ENCODE measurements at regions not wholly inside any gene's neighbourhood (a gene's known extent, or its start where the extent isn't known, plus 50 kb on each side); places are given as distances from the start of the nearest gene placed in this dataset.
"Not testable (repeated sequence)": the region's sequence is repeated elsewhere in the genome, so short reads cannot be mapped to it uniquely, and the experiment has no call there.

DNA sequence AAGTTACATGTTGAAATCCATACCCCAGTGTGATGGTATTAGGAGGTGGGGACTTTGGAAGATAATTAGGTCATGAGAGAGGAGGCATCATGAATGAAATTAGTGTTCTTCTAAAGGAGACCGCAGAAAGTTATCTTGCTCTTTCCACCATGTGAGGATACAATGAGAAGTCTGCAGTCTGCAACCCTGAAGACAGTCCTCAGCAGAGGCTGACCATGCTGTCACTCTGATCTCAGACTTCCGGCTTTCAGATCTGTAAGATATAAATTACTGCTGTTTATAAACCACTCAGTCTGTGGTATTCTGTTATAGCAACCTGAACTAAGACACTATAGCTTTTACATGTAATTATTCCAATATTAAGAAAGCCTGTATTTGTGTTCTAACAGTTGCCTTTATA lies 116.7 kb upstream of the CES5A start:
- no peak overlapping the region for H3K4me3 ChIP-seq (replicated peaks in 1 of 2; ENCODE audit: low read depth in 2 of 2, low read length in 2 of 2)
- TF ChIP-seq, protein P1, sequence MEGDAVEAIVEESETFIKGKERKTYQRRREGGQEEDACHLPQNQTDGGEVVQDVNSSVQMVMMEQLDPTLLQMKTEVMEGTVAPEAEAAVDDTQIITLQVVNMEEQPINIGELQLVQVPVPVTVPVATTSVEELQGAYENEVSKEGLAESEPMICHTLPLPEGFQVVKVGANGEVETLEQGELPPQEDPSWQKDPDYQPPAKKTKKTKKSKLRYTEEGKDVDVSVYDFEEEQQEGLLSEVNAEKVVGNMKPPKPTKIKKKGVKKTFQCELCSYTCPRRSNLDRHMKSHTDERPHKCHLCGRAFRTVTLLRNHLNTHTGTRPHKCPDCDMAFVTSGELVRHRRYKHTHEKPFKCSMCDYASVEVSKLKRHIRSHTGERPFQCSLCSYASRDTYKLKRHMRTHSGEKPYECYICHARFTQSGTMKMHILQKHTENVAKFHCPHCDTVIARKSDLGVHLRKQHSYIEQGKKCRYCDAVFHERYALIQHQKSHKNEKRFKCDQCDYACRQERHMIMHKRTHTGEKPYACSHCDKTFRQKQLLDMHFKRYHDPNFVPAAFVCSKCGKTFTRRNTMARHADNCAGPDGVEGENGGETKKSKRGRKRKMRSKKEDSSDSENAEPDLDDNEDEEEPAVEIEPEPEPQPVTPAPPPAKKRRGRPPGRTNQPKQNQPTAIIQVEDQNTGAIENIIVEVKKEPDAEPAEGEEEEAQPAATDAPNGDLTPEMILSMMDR (IDR thresholded peaks at IDR 0.05; ENCODE audit: low read depth, low read length): no peak
- DNase-seq (ENCODE audit: low read depth in 2 of 2): no peak

GRCh38 chr16:55989569-55989907 lies 114.4 kb upstream of the CES5A start:
- no peak for DNase-seq (ENCODE audit: low read depth in 2 of 2)
- no peak overlapping the region for H3K4me3 ChIP-seq (replicated peaks in 1 of 2; ENCODE audit: low read depth in 2 of 2, low read length in 2 of 2)
- TF ChIP-seq, protein P1 (IDR thresholded peaks at IDR 0.05; ENCODE audit: low read depth, low read length): no peak

DNA sequence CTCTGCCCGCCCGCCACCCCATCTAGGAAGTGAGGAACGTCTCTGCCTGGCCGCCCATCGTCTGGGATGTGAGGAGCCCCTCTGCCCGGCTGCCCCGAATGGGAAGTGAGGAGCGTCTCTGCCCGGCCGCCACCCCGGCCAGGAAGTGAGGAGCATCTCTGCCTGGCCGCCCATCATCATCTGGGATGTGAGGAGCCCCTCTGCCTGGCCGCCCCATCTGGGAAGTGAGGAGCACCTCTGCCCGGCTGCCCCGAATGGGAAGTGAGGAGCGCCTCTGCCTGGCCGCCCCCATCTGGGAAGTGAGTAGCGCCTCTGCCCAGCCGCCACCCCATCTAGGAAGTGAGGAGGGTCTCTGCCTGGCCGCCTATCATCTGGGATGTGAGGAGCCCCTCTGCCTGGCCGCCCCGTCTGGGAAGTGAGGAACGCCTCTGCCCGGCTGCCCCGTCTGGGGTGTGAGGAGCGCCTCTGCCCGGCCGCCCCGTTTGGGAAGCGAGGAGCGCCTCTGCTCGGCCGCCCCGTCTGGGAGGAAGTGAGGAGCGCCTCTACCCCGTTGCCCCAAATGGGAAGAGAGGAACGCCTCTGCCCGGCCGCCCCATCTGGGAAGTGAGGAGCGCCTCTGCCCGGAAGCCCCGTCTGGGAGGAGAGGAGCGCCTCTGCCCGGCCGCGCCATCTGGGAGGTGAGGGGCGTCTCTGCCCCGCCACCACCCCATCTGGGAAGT lies 113.8 kb upstream of the CES5A start:
- H3K4me3 ChIP-seq (replicated peaks in 1 of 2; ENCODE audit: low read depth in 2 of 2, low read length in 2 of 2); DNase-seq (ENCODE audit: low read depth in 2 of 2): not testable (repeated sequence)

DNA sequence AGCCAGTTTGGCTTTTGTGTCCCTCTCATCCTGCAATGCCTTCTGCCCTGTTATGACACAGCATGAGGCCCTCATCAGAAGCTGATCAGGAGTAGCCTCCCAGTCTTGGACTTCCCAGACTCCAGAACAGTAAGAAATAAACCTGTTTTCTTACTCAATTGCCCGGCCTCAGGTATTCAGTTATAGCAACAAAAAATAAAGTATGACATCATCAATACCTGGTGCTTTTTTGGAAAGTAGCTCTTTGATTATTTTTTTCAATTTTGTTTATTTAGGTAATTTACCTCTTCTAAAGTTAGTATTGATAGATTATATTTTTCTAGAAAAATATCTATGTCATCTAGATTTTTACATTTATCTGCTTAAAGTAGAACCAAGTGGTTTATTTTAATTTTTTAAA lies 112.8 kb upstream of the CES5A start:
- DNase-seq (ENCODE audit: low read depth in 2 of 2): no peak
- H3K4me3 ChIP-seq (replicated peaks in 1 of 2; ENCODE audit: low read depth in 2 of 2, low read length in 2 of 2): no peak overlapping the region
- TF ChIP-seq, protein P1 (IDR thresholded peaks at IDR 0.05; ENCODE audit: low read depth, low read length): no peak

DNA sequence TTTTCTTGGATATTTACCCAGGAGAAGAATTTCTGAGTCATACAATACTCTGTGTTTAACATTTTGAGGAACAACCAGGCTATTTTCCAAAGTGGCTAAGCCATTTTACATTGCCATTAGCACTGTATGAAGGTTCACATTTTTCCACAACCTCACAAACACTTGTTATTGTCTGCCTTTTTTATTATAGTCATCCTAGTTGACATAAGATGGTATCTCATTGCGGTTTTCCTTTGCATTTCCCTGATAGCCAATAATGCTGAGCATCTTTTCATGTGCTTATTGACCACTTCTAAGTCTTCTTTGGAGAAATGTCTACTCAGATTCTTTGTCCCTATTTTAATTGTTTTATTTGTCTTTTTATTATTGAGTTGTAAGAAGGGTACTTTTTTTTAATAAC lies 107.4 kb upstream of the CES5A start:
- DNase-seq (ENCODE audit: low read depth in 2 of 2): no peak
- TF ChIP-seq, protein P1 (IDR thresholded peaks at IDR 0.05; ENCODE audit: low read depth, low read length): no peak
- H3K4me3 ChIP-seq (replicated peaks in 1 of 2; ENCODE audit: low read depth in 2 of 2, low read length in 2 of 2): no peak overlapping the region

DNA sequence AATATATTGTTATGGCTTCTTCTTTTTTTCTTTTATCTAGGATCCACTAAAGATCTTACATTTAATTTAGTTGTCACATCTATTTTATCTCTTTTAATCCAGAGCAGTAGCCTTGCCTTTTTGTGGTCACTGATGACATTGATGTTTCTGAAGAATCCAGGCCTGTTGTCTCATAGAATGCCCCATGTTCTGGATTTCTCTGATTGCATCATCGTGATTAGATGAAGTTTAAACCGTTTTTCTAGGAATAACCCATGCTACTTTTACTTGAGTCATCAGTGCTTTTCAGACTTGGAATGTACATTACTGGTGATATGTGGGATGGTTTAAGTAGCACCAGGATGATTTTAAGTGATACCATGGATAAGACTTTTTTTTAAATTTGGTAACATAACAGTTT lies 106.4 kb upstream of the CES5A start:
- no peak overlapping the region for H3K4me3 ChIP-seq (replicated peaks in 1 of 2; ENCODE audit: low read depth in 2 of 2, low read length in 2 of 2)
- DNase-seq (ENCODE audit: low read depth in 2 of 2): no peak
- TF ChIP-seq, protein P1 (IDR thresholded peaks at IDR 0.05; ENCODE audit: low read depth, low read length): no peak

- TF ChIP-seq, protein P1 (IDR thresholded peaks at IDR 0.05; ENCODE audit: low read depth, low read length): no peak
- no peak for DNase-seq (ENCODE audit: low read depth in 2 of 2)
- no peak overlapping the region for H3K4me3 ChIP-seq (replicated peaks in 1 of 2; ENCODE audit: low read depth in 2 of 2, low read length in 2 of 2)
These were observed 101.6 kb upstream of the CES5A start for GRCh38 chr16:55976815-55977214.

Data from cardiac fibroblast (primary cell).